ENCODE measurements at regions not wholly inside any gene's neighbourhood (a gene's known extent, or its start where the extent isn't known, plus 50 kb on each side); places are given as distances from the start of the nearest gene placed in this dataset.

- no peak for DNase-seq (ENCODE audit: missing footprints)
- intact Hi-C loops (cut with DNase I): no loop called here
- no peak for ATAC-seq
Measured at GRCh38 chr6:102488729-102489128, 1095.2 kb downstream of the GRIK2 start.

DNA sequence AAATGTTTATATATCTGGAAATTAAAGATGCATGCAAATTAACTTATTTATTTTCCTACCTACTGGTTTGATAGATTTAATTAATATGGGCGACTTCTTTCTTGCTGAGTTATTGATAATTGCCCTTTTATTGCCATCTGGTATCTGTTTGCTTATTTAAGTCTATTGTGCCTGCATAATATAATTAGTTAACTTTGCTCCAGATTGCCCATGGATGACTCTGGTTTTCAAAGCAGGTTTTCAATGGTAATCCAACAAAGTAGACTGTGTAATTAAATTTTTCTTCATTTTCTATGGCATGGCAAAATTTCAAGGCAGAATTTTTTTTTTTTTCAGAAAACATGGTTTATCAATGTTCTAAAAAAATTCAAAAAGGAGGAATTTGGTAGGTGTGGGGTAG, 1092.0 kb downstream of the GRIK2 start:
- no peak for DNase-seq (ENCODE audit: missing footprints)
- intact Hi-C loops (cut with DNase I): no loop called here
- no peak for ATAC-seq

GRCh38 chr6:102474041-102474807, 1080.7 kb downstream of the GRIK2 start:
- ATAC-seq: no peak

GRCh38 chr6:102458990-102459389, 1065.5 kb downstream of the GRIK2 start:
- ATAC-seq (no peak), DNase-seq (ENCODE audit: missing footprints) (no peak)
- intact Hi-C loops (cut with DNase I): no loop called here

More at GRCh38 chr6:102474041-102474807, 1080.7 kb downstream of the GRIK2 start:
- intact Hi-C loops (cut with DNase I): no loop called here
- no peak for DNase-seq (ENCODE audit: missing footprints)

DNA sequence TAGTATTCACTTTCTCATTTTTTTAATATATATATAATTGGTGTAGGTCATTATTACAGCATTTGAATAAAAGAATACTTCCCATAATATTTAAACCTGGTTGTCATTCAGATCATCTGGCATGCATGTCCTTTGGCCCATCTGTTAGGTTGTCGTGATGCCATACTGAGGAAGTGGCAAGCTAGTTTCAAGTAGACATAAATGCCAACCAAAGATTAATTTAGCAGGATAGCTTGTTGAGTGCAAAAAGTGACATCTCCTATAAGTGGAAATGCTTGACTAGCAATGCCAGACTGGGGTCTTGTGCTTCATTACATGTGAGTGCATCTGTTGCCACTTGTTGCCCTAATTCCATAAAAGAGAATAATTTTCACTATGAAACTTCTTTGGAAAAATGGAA, 1044.7 kb downstream of the GRIK2 start:
- no peak for DNase-seq (ENCODE audit: missing footprints)
- intact Hi-C loops (cut with DNase I): no loop called here

DNA sequence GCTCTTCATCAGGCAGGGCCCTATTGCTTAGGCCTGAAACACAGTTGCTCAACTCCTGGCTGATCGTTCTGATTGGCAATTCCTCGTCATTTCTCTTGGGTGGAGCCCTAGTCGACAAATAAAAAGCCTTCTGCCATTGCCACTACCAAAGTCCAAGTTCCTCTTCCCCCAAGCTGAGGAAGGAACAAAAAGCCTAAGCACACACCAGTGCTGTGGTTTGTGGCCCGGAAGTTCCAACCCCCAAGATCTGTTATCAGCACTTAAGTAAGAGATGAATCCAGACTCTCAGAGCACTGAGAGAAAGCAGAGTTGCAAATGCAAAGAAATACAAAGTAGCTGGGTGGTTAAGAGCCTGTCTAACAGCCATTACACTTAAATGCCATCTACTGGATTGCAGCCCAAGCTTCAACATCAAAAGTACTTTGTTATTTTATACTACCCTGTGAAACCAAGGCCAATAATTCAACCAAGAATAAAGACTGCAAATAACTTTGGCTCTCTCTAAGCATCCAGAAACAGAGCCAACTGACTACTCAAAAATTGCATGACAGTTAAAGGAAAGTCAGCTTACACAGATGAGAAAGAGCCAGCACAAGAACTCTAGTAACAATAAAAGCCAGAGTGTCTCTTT, 1024.0 kb downstream of the GRIK2 start:
- no peak for ATAC-seq
- intact Hi-C loops (cut with DNase I): no loop called here
- DNase-seq (ENCODE audit: missing footprints): no peak

More for the DNA sequence above, 1044.7 kb downstream of the GRIK2 start:
- ATAC-seq: no peak

GRCh38 chr6:102415891-102416290, 1022.4 kb downstream of the GRIK2 start:
- ATAC-seq: no peak
- DNase-seq (ENCODE audit: missing footprints): no peak
- intact Hi-C loops (cut with DNase I): no loop called here

DNA sequence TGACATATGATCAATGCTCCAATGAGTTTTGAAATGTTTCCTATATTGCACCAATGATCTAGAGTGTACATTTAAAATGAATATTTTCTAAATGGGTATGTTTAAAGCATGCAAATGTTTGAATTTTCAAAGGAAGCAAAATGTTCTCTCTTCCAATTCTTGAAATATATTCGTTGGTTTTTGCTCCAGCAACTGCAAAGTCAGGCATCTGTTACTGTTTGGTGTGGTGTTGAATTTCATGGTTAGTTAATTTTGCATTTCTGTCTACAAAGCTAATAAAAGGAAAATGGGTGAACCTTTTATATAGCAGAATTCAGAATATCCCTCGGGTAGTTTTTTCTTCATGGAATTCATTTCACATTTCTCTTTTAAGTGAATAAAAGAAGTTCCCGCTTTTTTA, 1018.3 kb downstream of the GRIK2 start:
- ATAC-seq (no peak), DNase-seq (ENCODE audit: missing footprints) (no peak)
- intact Hi-C loops (cut with DNase I): no loop called here

- intact Hi-C loops (cut with DNase I): no loop called here
- ATAC-seq (no peak), DNase-seq (ENCODE audit: missing footprints) (no peak)
Measured at GRCh38 chr6:102407886-102408741, 1014.6 kb downstream of the GRIK2 start.

DNA sequence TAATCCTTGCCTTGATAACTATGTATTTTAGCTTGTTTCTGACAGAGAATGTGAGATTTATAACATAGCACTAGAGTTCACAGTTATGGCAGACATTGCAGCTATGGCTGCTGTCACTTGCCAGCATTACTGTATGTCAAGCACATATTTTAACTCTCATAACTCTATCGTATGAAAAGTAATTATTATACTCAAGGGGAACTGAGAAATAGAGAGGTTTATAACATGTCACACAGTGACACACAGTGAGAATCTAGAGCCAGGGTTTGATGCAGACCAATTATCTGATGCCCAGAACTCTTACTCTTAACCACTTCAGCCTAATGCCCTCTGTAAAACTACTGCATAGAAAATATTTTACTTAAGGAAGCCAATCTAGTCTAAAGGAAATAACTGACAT, 1012.4 kb downstream of the GRIK2 start:
- intact Hi-C loops (cut with DNase I): no loop called here
- no peak for ATAC-seq
- DNase-seq (ENCODE audit: missing footprints): no peak

DNA sequence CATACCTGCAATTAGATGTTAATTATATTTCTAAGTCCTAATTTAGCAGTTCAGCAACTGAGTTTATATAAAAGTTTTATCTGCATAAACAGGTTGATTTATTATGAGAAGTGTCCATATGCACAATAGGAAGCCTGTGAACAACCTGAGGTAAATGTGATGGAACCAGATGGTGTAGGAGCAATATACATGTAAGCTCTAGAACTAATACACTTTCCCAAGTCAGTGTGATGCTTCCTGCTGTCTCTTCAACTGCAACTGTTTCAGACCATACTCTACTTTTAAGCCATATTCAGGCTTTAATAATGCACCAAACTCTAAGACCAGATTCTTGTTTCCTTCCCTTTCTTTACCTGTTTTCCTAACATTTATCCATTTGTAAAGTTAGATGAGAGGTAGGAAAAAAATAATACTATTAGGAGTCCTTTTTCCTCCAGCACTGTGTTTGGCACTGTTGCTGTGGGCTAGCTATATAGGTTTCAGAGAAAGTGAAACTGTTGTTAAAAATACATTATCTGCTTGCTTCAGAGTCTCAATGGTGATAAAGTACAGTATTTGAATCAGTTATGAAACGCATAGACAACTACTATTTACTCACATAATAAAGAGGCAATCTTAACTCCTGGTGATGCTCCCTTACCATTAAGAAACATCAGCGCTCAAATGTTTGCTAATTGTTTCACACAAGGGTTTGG, 1009.3 kb downstream of the GRIK2 start:
- no peak for ATAC-seq
- DNase-seq (ENCODE audit: missing footprints): no peak
- intact Hi-C loops (cut with DNase I): no loop called here

DNA sequence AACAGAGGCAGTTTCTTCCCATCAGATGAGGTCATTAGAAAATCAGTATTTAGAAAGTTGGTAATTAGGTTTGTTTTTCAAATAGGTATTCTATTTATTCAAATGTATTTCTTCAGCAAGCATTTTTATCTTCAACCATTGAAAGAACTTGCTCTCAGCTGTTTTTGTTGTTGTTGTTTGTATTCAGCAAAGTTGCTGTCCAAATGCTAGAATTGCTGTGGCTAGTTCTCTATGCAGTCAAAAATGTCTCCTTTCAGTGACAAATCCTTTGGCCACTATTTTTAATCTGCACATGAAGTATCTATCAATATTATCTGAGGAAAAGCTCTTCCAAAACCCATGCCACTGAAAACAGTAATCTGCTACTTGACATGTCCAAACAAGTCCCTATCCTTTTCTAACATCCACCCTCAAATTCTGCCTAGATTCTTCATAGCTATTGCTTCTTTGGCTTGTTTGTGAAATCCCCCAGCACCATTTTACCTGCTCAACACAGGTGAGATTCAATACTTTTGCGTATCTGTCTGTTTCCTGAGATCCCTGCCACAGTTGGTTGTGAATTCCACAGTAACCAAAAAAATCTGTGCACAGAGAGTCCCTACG, 1005.4 kb downstream of the GRIK2 start:
- intact Hi-C loops (cut with DNase I): no loop called here
- DNase-seq (ENCODE audit: missing footprints) (no peak), ATAC-seq (no peak)

DNA sequence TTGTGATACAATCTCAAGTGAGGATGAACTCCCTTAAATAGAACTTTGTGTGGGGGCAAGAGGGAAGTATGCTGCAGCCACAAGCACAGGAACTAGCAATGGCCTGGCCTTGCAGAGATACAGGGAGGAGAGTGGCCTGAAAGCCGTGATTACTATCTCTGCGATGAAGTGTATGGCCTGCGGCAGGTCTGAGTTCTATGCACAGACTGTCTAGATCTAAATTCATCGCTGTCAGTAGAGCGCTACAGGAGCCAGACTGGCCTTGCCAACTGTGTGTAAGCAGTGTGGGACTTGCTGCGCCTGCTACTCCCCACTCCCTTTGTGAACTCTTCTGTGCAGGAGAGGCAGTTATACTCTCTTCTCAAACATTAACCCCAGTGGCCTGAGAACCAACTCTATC, 997.0 kb downstream of the GRIK2 start:
- DNase-seq (ENCODE audit: missing footprints): no peak
- intact Hi-C loops (cut with DNase I): no loop called here
- ATAC-seq: no peak

GRCh38 chr6:102389994-102390393, 996.5 kb downstream of the GRIK2 start:
- ATAC-seq (no peak), DNase-seq (ENCODE audit: missing footprints) (peak; percentile 48)
- intact Hi-C loops (cut with DNase I): no loop called here

DNA sequence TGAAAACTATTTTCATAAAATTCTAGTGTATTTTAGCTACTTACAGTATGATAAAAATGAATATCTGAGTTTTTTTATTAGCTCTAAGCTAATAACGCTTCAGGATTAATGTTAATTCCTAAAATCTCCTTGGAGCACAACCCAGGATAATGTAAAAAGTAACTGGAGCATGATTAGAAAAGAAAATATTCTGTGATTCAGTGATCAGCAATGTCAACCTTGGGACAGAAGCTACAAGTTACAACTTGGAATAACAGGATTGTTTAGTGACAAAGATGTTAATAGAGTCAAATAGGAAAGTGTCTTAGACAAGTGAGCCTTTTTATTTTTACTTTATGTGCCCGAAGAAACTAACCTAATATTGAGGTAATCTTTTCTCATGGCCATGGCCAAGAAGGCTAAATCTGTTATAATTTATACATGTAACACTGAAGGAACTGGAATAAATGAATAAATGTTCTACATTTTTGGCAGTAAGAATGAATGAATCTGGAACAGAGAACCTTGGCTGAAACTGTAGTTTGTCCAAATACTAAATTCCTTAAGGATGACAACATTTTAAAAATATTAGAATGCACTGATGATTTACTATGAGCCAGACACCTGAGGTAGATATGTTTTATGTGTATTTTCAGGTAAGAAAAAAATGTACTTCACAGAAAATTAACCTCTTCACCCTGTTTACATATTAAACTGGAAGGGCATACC, 994.0 kb downstream of the GRIK2 start:
- intact Hi-C loops (cut with DNase I): no loop called here
- ATAC-seq (no peak), DNase-seq (ENCODE audit: missing footprints) (no peak)

DNA sequence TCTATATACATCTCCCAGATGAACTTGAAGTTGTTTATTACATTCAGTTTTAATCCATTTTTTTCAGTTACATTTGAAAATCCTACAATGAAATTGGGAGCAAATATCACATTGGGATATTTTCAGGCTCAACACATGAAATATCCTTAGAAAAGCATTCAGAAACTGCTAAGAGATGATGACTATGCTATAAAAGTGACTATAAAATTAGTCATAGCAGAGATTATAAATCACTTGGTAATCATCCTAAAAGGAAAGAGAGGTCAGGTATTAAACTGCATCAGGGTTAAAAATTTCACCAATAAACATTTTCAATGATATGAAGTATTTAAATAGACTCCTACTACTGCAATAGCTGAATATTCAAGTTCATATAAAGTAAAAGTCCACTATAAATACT, 987.7 kb downstream of the GRIK2 start:
- intact Hi-C loops (cut with DNase I): no loop called here

DNA sequence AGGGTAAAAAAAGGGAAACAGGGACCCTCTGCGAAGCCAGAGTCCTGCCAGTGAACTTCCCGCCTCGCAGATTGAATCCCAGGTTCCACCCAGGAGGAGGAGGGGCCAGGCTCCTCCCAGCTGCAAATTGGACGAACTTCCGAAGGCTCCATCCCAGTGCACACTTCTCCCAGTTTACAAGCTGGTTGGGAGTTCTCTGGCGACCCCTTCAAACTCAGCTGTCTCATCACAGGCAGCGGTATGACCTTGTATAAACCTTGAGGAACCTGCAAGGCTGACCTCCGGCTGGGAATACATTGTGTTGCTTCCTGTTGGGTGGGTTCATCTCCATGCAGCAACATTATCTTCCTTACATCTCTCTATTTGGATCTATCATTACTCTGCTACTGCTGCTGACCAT, 962.7 kb downstream of the GRIK2 start:
- DNase-seq (ENCODE audit: missing footprints) (no peak), ATAC-seq (no peak)

More for the DNA sequence above, 987.7 kb downstream of the GRIK2 start:
- ATAC-seq (no peak), DNase-seq (ENCODE audit: missing footprints) (no peak)

DNA sequence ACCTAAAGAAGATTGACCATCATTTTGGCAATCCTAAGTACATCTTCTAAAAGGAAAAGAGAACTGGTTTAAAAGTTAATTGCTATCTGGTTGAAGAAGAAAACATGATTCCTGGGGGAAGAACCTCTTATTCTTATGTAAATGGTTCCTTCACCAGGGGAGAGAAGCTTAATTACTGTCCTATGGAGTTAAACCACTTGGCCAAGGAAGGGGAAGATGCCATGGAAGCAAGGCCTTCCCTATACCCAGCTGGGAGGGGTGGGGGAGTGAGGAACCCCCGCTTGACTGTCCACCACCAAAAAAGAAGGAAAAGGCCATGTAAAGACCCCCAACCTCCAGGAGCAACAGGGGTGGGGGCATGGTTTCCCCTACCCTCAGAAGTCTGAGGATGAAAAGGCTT, 962.1 kb downstream of the GRIK2 start:
- DNase-seq (ENCODE audit: missing footprints): no peak
- ATAC-seq: no peak
- intact Hi-C loops (cut with DNase I): no loop called here

More for the DNA sequence above, 962.7 kb downstream of the GRIK2 start:
- intact Hi-C loops (cut with DNase I): no loop called here

Data from Right ventricle myocardium inferior (tissue), 1 donor.